ENCODE measurements at regions not wholly inside any gene's neighbourhood (a gene's known extent, or its start where the extent isn't known, plus 50 kb on each side); places are given as distances from the start of the nearest gene placed in this dataset.
"Not testable (repeated sequence)": the region's sequence is repeated elsewhere in the genome, so short reads cannot be mapped to it uniquely, and the experiment has no call there.

GRCh38 chr6:71097264-71097663 is 140.4 kb upstream of the B3GAT2 start:
- not testable (repeated sequence) for TF ChIP-seq CTCF, POLR2A (IDR thresholded peaks at IDR 0.05)

Measured in testis (tissue), 2 donors.